NCI-H146 treated with DMSO at 0.1 percent for 48 hours (cell line): ENCODE measurements at regions not wholly inside any gene's neighbourhood (a gene's known extent, or its start where the extent isn't known, plus 50 kb on each side); places are given as distances from the start of the nearest gene placed in this dataset.

Experiments used
- DNase-seq: peaks from one replicate; lab custom pipeline; 2025; ENCODE audit not compliant: unreplicated experiment; lab: John Stamatoyannopoulos, UW

DNA sequence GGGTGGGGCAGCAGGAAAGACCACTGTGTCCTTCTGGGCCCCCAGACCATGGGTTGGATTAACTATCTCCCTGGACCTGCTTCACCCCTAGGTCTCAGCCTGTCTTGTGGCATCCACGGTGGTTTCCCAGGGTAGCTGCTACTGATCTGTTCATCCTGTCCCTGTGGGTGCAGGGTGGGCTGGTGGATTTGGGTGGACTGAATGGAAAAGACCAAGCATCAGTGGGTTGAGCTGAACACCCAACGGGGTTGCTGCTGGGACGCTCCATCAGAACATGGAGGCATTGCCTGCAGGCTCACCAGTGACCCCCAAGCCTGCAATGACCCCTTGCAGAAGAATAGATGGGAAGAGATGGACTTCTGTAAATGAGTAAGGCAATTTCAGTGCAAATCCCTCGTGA lies 812.1 kb downstream of the TBC1D22A start:
- no peak for DNase-seq

DNA sequence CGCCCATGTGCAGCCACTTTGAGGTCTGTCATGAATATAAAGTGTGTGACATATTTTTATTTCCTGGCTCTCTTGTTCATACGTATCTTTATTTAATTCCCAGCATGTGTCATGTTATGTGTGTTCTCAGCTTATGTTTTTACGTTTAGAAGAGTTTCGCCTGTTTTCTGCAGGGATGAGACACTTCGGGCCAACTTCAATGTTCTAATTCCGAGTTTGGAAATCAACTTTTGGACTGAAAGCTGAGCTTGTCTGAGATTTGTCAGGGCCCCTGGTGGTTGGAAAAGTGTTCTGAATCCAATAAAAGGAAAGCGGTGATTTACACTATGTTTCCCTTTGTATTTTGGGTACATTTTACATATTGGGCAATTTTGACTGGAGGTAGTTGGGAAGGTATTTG lies 810.7 kb downstream of the TBC1D22A start:
- DNase-seq: no peak

DNA sequence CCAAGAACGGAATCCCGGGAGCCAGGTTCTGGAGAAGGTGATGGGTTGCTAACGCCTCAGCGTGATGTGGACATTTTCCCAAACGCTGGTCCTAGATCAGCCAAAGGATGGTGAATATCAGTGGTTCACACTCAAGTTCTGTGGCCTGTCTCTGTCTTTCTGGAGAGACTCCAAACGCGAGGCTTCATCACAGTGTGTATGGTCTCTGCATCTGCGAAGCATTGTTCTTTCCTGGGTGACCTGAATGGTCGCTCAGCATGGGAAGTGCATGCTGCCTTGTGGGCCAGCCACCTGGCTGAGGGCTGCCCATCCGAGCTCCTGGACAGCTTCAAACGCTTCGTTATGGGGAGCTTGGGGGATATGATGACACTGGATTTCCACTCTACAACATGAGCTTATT lies 810.0 kb downstream of the TBC1D22A start:
- DNase-seq: no peak

DNA sequence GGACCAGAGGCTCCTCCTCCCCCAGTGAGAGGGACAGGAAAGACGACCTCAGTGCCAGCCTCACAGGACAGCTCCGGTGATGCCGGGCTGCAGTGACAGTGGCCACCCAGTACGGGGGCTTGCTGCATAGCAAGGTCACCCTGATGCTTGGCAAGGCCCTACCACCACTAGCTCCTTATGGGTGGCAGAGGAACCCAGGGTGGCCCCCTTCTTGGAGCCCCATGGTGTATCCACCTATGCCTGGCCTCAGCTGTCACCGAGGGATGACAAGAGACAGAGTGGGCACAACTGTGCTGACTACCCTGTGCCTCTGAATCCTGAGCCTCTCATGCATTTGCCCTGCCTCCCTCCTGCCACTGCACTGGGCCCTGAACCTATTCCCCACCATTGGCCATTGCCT lies 809.2 kb downstream of the TBC1D22A start:
- no peak for DNase-seq

DNA sequence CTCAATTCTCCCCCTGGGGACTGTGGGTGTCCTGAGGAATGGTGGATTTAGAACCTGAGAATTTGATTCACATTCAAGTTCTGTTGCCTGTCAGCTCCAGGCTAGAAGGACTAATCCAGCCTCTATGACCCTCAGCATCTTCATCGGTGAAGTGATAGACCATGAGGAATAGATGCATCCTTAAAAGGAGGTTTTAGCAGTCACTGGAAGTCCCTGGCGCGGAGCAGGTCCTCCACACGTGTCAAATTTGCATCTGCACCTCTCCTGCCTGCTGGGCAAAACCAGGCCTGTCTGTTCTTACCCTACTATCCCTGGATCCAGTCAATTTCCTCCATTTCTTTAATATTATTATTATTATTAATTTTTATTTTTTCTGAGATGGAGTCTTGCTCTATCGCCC lies 808.4 kb downstream of the TBC1D22A start:
- no peak for DNase-seq

DNA sequence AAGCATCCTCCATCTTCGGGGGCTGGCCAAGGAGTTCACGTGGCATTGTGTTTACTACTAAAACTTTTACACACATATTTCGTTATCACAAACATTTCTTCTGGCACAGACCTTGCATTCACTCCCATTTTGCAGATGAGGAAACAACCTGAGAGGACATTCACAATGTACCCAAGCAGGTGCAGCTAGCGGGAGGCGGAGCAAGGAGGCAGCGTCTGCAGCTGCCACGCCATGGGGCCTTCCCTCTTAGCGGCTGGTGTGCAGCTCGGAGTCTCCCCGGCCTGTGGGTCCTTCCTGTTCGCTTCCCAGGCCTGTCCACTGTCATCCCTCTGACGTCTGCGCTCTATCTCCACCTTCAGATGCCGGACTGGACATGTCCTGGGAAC lies 807.8 kb downstream of the TBC1D22A start:
- DNase-seq: no peak

DNA sequence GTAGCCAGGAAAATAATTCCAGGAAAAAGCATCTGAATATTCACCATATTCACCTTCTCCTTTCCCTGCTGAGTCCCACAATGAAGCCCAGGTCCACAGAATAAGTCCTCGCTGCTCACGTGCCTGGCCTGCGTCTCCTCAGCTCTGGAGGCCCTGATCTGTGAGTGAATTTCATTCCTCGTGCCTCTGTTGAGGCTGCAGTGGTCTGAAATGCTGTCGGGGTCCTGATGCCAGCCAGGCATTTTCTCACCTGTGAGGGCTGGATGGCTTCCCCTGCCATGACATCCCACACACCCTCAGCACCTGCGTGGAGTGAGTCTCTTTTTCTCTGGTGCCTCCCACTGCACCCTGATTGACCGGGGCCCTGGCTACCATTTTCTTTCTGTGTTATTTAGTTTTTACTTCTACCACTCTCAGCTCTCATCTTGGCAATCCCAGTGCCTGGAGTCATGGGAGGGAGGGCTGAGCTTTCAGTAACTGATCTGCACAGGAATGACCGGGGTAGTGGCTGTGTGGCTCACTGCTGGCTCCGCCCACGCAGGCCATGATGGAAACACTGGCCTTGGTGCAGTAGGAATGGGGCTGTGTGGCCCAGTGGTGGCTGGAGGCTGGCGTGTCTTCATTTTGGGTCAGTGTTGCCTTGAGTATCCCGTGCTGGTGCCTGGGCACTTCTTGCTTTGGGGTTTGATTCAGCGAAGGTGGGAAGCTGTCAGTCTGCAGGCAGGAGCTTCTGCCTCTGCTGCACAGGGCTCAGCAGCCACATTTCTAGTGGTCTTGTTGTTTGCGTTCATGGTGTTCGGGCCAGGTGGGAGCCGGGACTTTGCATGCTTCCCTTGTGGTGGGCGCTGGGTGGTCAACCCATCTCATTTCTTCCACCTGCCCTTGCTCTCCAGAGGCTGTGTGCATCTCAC lies 807.2 kb downstream of the TBC1D22A start:
- no peak for DNase-seq

DNA sequence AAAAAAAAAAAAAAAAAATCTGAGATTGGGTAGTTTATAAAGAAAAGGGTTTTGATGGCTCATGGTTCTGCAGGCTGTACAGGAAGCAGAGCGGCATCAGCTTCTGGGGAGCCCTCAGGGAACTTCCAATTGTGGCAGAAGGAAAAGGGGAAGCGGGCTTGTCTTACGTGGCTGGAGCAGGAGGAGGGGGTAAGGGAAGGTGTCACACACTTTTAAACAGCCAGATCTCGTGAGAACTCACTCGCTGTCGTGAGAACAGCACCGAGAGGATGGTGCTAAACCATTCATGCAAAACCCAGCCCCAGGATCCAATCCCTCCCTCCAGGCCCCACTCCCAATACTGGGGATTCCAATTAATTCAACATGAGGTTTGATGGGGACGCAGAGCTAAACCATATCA lies 806.2 kb downstream of the TBC1D22A start:
- no peak for DNase-seq

DNA sequence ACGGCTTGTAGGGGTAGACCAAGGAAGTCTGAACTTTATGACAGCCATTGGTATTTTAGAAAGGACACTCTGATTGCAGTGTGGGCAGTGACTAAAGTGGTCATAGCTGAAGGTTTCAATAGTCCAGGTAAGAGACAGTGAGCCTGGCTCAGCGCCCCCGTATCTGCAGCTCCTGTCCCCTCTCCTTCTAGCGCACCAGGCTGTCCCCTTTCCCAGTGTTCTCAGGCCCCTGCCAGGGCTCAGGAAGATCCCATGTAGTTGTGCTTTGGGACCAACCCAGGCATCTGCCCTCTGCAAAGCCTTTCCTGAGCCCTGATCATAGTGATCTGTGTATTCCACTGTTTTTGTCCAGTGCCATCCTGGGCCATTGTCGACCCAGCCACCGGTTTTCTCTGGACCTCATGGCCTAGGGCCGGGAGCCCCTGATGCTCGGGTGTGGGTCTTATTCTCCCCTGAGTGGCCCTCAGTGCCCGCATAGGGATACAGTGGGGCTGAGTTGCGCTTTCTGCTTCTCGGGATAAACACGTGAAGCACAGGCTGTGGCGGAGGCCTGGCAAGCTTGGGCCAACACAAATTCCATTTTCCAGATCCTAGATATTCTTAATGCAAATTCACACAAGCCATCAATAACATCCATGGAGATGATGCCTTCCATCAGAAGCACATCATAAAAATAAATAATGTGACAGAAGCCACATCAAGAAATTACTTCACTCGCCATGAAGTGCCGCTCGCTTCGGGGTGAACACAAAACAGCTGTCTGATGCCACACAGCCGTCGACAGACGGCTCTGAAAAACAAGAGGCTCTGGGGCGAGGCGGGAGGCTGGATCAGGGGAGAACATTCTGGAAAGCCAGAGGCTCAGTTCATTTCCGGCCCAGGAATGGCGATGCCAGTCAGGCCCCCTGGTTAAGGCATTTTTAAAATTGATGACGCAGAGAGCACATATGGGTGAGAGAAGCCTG lies 805.0 kb downstream of the TBC1D22A start:
- DNase-seq: no peak

DNA sequence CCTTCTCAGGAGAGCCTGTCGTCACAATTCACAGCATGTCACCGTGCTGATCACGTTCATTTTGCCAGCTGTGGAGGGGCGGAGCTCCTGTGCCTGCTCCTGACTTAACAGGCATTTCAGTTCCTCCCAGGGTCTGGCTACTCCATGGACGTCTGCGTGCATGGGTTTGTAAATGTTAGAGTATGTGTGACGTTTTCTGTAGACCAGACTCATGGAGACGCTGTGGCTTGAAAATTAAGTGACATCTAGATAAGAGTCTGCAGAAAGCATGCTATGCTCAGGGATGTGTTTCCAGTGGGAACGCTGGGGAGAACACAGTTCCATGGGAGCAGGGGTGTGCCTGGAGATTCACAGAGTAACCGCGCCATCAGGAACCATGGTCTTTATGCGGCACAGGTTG lies 804.0 kb downstream of the TBC1D22A start:
- DNase-seq: no peak

DNA sequence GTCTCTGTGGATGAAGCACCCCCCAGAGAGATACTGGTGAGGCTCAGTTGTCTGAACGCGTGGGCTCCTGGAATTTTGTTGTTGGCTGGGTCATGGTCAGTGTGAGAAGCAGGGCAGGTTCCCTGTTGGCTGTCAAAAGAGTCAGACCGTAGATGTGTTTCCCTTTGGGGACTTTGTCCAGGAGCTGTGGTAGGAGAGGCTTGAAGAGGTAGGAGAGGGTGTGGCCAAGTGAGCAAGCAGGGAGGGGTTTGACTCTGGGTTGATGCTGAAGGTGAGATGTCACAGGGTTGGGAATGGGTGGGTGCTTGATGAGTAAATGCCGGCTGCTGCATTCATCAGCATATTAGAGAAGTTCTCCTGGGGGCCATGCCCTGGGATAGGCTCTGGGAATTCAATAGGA lies 803.2 kb downstream of the TBC1D22A start:
- no peak for DNase-seq

DNA sequence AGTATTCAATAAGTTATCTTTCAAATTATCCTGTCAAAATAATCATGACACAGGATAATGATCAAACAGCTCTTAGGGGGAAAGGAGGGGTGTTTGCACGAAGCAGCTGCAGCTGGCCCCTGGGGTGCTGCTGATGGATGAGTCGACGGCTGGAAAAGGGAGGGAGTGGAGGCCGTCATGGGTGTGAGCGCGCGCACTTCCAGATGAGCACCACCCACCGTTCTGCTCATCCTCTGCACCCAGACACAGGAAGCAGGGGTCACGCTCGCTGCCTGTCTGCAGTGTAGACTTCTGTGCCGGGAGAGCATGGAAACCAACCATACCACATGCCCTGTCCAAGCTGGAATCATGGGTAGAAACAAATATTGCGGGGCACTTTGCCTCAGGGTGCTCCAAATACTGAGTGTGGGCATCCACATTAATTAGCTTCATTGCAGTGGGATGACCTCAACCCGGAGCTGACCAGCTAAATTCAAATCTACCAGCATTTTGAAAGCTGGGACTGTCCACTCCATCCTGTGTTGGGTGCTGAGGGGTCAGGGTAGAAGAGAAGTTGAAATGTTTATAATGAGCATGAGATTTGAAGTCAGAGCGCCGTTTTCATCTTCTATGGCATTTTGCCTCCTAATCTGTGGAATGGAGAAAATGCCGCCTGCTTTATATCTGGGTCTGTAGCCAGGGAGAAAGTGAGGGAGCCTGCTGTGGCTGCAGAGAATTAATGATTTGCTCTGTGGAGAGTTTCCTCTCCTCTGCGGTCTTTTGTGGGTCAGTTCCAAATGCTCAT lies 802.4 kb downstream of the TBC1D22A start:
- peak; percentile 55 for DNase-seq

DNA sequence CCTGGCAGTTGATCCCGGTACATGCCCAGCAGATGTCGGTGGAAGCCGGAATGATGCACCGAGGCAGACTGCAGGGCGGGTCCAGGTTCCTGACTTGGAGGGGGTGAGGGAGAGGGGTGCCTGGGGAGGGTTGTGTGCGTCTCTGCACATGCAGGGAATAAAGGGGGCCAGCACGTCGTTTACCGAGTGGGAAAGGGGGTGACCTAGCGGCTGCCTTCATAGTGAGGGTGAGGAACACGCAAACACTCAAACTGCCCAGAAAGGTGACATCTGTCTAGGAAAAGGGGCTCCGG lies 801.7 kb downstream of the TBC1D22A start:
- no peak for DNase-seq

DNA sequence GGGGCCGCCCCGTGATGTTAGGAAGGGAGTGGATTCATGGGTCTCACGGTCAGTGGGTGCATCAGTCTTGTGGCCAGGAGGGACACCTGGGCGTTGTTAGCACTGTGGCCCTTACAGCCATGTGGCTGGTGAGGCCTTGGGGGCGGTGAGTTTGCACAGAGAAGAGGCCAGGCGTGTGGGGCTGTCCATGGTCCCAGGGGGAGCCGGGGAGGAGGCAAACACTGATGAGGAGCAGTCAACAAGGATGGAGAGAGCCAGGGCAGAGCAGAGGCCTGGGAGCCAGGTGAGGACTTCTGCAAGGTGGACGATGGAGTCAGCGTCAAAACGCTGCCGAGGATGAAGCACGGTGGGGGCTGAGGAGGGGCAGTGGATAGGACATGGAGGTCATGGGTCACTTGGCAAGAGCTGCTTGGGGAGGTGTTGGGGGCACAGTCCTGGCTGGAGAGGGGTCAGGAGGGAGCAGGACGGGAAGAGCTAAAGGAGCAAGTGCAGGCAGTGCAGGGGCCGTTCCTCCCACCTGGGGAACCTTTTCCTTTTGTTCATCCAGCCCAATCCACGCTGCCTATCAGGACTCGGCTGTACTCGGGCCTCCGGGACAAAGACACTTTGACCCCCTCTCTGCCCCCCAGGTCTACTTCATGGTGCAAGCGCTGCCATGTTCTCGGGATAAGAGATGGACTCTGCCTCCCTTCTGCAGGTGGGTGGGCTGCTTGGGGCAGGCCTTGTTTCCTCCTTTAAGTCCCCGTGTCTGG lies 801.1 kb downstream of the TBC1D22A start:
- no peak for DNase-seq

DNA sequence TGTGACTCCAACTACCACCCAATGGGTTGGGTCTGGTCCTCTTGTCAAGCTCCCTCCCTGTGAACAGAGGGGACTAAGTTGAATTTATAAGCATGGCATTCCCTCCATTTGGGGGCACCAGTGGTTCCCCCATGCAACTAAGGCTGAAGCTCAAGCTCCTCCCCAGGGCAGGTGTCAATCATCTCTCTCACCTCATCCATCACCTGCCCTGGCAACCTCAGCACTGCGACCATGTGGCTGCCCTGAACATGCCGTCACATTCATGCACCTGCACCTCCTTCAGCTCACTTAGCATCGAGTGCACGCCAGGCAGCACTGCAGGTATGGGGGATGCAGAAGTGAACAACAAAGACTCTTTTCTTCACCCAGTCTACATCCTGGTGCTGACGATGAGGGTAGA lies 799.3 kb downstream of the TBC1D22A start:
- DNase-seq: no peak

DNA sequence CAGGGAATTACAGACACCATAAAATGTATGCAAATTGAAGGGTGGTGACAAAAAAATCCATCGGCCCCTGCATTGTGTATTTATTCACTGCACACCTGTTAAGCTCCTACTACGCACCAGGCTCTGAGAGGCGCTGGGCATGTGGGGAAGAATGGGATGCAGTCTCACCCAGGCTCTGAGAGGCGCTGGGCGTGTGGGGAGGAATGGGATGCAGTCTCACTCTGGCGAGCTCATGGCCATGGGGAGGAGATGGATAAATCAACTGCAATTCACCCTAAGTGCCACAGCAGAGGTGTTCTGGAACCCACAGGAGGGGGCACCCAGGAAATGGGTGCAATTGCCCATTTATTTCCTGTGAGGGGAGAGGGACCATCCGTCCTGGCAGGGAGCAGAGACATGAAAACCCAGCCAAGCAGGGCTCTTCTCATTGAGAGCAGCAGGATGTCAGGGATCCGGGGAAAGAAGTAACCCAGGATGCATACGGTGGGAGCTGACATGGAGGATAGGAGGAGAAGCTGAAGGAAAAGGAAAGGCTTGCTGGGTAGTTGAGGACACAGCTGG lies 798.7 kb downstream of the TBC1D22A start:
- DNase-seq: no peak

DNA sequence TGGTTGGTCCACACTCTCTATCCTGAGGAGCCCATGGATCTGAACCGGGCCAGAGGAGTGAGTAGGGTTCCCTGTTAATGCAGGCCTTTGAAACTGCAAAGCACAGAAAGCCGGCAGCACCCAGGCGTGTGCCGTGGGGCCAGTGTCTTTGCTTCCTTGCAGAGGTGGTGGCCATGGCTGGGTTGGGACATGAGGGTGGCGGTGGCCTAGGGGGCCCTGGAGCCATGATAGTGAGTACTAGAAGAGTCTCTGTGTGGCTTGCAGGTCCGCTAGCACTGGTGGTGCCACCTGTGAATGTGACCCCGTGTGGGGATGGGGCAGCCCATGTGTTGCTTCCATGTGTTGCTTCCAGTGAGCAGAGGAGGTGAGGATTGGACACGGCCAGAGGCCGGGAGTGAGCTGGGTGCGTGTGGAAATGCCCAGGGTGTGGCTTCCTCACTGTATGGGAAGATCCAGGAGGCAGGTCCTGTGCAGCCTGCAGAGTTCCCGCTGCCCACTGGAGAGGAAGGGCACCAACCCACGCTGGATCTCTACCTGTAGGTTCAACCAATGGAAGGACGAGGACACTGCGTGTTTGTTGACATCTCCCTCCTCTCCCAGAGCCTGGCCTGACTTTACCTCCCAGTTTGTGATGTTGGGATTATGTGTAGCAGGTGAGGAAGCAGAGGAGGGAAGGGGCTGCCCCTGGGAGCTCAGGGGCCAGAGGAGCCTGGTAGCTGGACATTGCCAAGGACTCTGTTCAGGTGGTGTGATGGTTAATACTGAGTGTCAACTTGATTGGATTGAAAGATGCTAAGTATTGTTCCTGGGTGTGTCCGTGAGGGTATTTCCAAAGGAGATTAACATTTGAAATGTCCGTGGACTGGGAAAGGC lies 796.6 kb downstream of the TBC1D22A start:
- DNase-seq: no peak

DNA sequence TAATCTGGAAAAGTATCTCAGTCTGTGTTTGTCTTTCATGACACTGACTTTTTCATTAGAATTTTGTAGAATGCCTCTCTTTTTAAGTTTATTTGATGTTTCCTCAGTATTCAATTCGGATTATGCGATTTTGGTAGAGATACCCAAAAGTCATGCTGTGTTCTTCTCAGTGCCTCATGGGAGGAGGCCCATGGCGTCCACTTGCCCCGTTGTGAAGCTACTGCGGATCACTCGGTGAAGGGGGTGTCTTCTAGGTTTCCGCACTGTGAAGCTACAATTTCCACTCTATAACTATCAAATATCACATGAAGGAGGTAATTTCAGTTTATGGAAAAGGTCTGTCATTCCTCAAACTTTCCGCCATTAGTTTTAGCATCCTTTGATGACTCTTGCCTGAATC lies 794.0 kb downstream of the TBC1D22A start:
- no peak for DNase-seq

DNA sequence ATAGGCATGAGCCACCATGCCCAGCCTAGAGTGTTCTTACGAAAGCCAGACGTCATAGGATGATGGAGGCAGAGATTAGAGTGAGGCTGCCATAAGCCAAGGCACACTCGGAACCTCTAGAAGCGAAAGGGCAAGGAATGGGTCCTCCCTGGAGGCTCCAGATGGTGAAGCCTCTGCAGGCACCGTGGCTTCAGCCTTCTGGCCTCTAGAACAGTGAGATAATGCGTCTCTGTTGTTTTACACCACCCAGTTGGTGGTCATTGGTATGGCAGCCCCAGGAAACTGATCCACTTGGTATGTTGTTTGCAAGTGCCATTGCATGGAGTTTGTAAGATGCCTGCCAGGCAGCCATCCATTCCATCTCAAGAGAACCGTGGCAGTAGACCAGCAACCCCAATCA lies 791.0 kb downstream of the TBC1D22A start:
- DNase-seq: no peak
